Astrocyte of the spinal cord (primary cell): ENCODE measurements at regions not wholly inside any gene's neighbourhood (a gene's known extent, or its start where the extent isn't known, plus 50 kb on each side); places are given as distances from the start of the nearest gene placed in this dataset.
A peak's percentile ranks its signal among the peaks of the same experiment; 100 is the strongest.

ENCODE experiments used
- DNase-seq: peaks from one replicate; pipeline ENCODE4 v3.0.0; 2011; ENCODE audit warnings: low read depth, low spot score
- H3K4me3 ChIP-seq: 2 replicates; pipeline ENCODE4 v1.5.1; 2011; ENCODE audit warnings: low read depth, mild to moderate bottlenecking, low read length, moderate library complexity
- CTCF ChIP-seq: IDR thresholded peaks from 2 replicates; pipeline ENCODE4 v1.5.1; 2012; ENCODE audit warnings: low read depth, mild to moderate bottlenecking, low read length, inconsistent platforms
- in situ Hi-C: cut with HindIII; loops from 2 replicates; pipeline ENCODE4 v1.10.0; 2017; ENCODE audit warnings: low sequenced_read_pairs

GRCh38 chr16:86632206-86632605 is 53.9 kb downstream of the FOXL1 start:
- TF ChIP-seq CTCF = no peak
- DNase-seq = no peak
- H3K4me3 ChIP-seq = no peak overlapping the region
- in situ Hi-C loops = no loop called here

- in situ Hi-C loops = no loop called here
- TF ChIP-seq CTCF = no peak
- no peak for DNase-seq
- H3K4me3 ChIP-seq = no peak overlapping the region
These were observed 54.6 kb downstream of the FOXL1 start for GRCh38 chr16:86632944-86633343.

GRCh38 chr16:86634292-86634691 is 55.9 kb downstream of the FOXL1 start:
- TF ChIP-seq CTCF = no peak
- DNase-seq = peak; percentile 33

GRCh38 chr16:86635176-86635876 is 57.0 kb downstream of the FOXL1 start:
- in situ Hi-C loops = no loop called here
- peak; percentile 47 for DNase-seq
- no peak for TF ChIP-seq CTCF
- no peak overlapping the region for H3K4me3 ChIP-seq

More at GRCh38 chr16:86634292-86634691, 55.9 kb downstream of the FOXL1 start:
- H3K4me3 ChIP-seq = no peak overlapping the region
- in situ Hi-C loops = no loop called here

GRCh38 chr16:86635926-86636325 is 57.6 kb downstream of the FOXL1 start:
- no peak overlapping the region for H3K4me3 ChIP-seq
- DNase-seq = no peak
- no peak for TF ChIP-seq CTCF
- in situ Hi-C loops = no loop called here

GRCh38 chr16:86637744-86638143 is 59.4 kb downstream of the FOXL1 start:
- DNase-seq = no peak
- in situ Hi-C loops = no loop called here
- no peak overlapping the region for H3K4me3 ChIP-seq
- no peak for TF ChIP-seq CTCF
